Tibial nerve (tissue), 4 donors: ENCODE measurements at regions not wholly inside any gene's neighbourhood (a gene's known extent, or its start where the extent isn't known, plus 50 kb on each side); places are given as distances from the start of the nearest gene placed in this dataset.

Experiments used
- CTCF ChIP-seq, 5 experiments: fragments of 200-600 bp in 3 of 5; fragments of 450-650 bp in 2 of 5; sonication (generic) in 3 of 5; IDR thresholded peaks; one replicate each; pipeline ENCODE4 v1.5.1; 2016 to 2019; ENCODE audit warnings: antibody characterized with exemption in 5 of 5, mild to moderate bottlenecking in 3 of 5, moderate library complexity in 2 of 5
- EP300 ChIP-seq, 2 donors: sonication (generic); formaldehyde crosslinking; IDR thresholded peaks; one replicate each; pipeline ENCODE4 v1.6.1; 2017; ENCODE audit warnings: antibody characterized with exemption in 2 of 2, mild to moderate bottlenecking in 1 of 2
- POLR2A ChIP-seq, 2 donors: fragments of 450-650 bp; IDR thresholded peaks; one replicate each; pipeline ENCODE4 v1.6.1; 2017; ENCODE audit warnings: antibody characterized with exemption in 2 of 2, mild to moderate bottlenecking in 2 of 2, moderate library complexity in 2 of 2

- TF ChIP-seq CTCF (IDR thresholded peaks at IDR 0.05) = no peak
- no peak for TF ChIP-seq POLR2A (IDR thresholded peaks at IDR 0.05)
- TF ChIP-seq EP300 (IDR thresholded peaks at IDR 0.05) = no peak
These were observed 675.6 kb upstream of the CDH8 start for GRCh38 chr16:62711797-62712196.
